Naive thymus-derived CD4-positive, alpha-beta T cell (primary cell): ENCODE measurements at regions not wholly inside any gene's neighbourhood (a gene's known extent, or its start where the extent isn't known, plus 50 kb on each side); places are given as distances from the start of the nearest gene placed in this dataset.
A peak's percentile ranks its signal among the peaks of the same experiment; 100 is the strongest.

Source experiments
- ATAC-seq: fragments of 150-1000 bp; cut with Tn5 transposase; 2 replicates; pipeline ENCODE4 v1.10.0; 2021; ENCODE audit warnings: mild to moderate bottlenecking, moderate library complexity
- CTCF ChIA-PET: fragments of 350-600 bp; sonication (Branson Sonifier 250); formaldehyde crosslinking; loops from one replicate; lab custom pipeline; 2021; ENCODE audit warnings: antibody characterized with exemption; lab: Charles Lee
- POLR2A ChIA-PET: fragments of 350-600 bp; sonication (Branson Sonifier 250); formaldehyde crosslinking; loops from one replicate; lab custom pipeline; 2021; ENCODE audit warnings: antibody characterized with exemption, inconsistent platforms; lab: Charles Lee
- DNase-seq, 9 donors: peaks; one replicate each; pipeline versions ENCODE4 v3.0.0 to v3.0.0-alpha.2; 2020 to 2022; ENCODE audit warnings: mixed read lengths in 1 of 9
- H3K27ac ChIP-seq: one replicate; pipeline ENCODE4 v1.7.0; 2013; ENCODE audit warnings: mild to moderate bottlenecking, low read depth, low read length, moderate library complexity
- H3K27me3 ChIP-seq, 2 donors: one replicate each; pipeline ENCODE4 v1.7.0; 2013; ENCODE audit warnings: low read length in 2 of 2, mild to moderate bottlenecking in 2 of 2, moderate library complexity in 2 of 2; ENCODE audit not compliant: control insufficient read depth in 2 of 2, insufficient read depth in 2 of 2
- H3K36me3 ChIP-seq, 3 experiments: 1 replicate in 2 of 3; 2 replicates in 1 of 3; pipeline ENCODE4 v1.7.0; 2013; ENCODE audit warnings: low read length in 3 of 3, mild to moderate bottlenecking in 3 of 3, moderate library complexity in 1 of 3; ENCODE audit not compliant: insufficient read depth in 3 of 3, control insufficient read depth in 2 of 3
- H3K4me1 ChIP-seq, 2 donors: one replicate each; pipeline ENCODE4 v1.7.0; 2013; ENCODE audit warnings: low read length in 2 of 2, mild to moderate bottlenecking in 2 of 2, moderate library complexity in 1 of 2; ENCODE audit not compliant: control insufficient read depth in 2 of 2, insufficient read depth in 2 of 2
- H3K4me3 ChIP-seq: 2 replicates; pipeline ENCODE4 v1.7.0; 2013; ENCODE audit warnings: mild to moderate bottlenecking, low read length
- H3K9me3 ChIP-seq, 3 experiments: 1 replicate in 2 of 3; 2 replicates in 1 of 3; pipeline ENCODE4 v1.7.0; 2013; ENCODE audit warnings: low read length in 3 of 3; ENCODE audit not compliant: control insufficient read depth in 2 of 3
- H3K27ac Mint-ChIP-seq, 9 donors: one replicate each; pipeline ENCODE4 v1.8.0; 2020 to 2022; ENCODE audit warnings: mixed read lengths in 9 of 9, mild to moderate bottlenecking in 8 of 9, moderate library complexity in 5 of 9, inconsistent platforms in 2 of 9
- H3K27me3 Mint-ChIP-seq, 5 donors: one replicate each; pipeline ENCODE4 v1.8.0; 2021 to 2022; ENCODE audit warnings: mixed read lengths in 5 of 5, mild to moderate bottlenecking in 1 of 5
- H3K36me3 Mint-ChIP-seq, 5 donors: one replicate each; pipeline ENCODE4 v1.8.0; 2020 to 2022; ENCODE audit warnings: mixed read lengths in 5 of 5, mild to moderate bottlenecking in 3 of 5, inconsistent platforms in 1 of 5
- H3K4me1 Mint-ChIP-seq, 7 donors: one replicate each; pipeline ENCODE4 v1.8.0; 2020 to 2022; ENCODE audit warnings: mixed read lengths in 7 of 7, mild to moderate bottlenecking in 3 of 7, inconsistent platforms in 1 of 7
- H3K4me3 Mint-ChIP-seq, 10 donors: one replicate each; pipeline ENCODE4 v1.8.0; 2020 to 2022; ENCODE audit warnings: mild to moderate bottlenecking in 10 of 10, mixed read lengths in 10 of 10, moderate library complexity in 6 of 10, inconsistent platforms in 2 of 10
- H3K9me3 Mint-ChIP-seq, 11 donors: one replicate each; pipeline ENCODE4 v1.8.0; 2020 to 2022; ENCODE audit warnings: mixed read lengths in 11 of 11, mild to moderate bottlenecking in 4 of 11, inconsistent platforms in 1 of 11, moderate library complexity in 1 of 11
- intact Hi-C, 2 donors: fragments of 100-400 bp; cut with micrococcal nuclease; formaldehyde crosslinking; loops; one replicate each; pipeline ENCODE4 v1.15.1; 2023

- no peaks in the 10 kb centered on the region for H3K9me3 ChIP-seq
- ATAC-seq (no peak), DNase-seq (no peak)
- intact Hi-C loops: no loop called here
- H3K4me3 ChIP-seq: no peak overlapping the region
- no peak overlapping the region for H3K27ac ChIP-seq
- H3K4me1 Mint-ChIP-seq: no peaks in the 10 kb centered on the region
- H3K36me3 ChIP-seq: no peaks in the 10 kb centered on the region
- H3K4me1 ChIP-seq: no peaks in the 10 kb centered on the region
- CTCF ChIA-PET: no interaction called here
- no peaks in the 10 kb centered on the region for H3K9me3 Mint-ChIP-seq
- no peaks in the 10 kb centered on the region for H3K36me3 Mint-ChIP-seq
- H3K27ac Mint-ChIP-seq: no peak overlapping the region
- POLR2A ChIA-PET: no interaction called here
- no peak overlapping the region for H3K4me3 Mint-ChIP-seq
- H3K27me3 ChIP-seq: no peaks in the 10 kb centered on the region
- H3K27me3 Mint-ChIP-seq: peaks cover 0 to 22% (median 0%) of the 10 kb centered on the region in 5 donors
Measured at GRCh38 chr6:169161572-169162167, 92.0 kb downstream of the THBS2 start.

- Mint-ChIP-seq H3K27me3 (peaks cover 0 to 27% (median 3%) of the 10 kb centered on the region in 5 donors), H3K9me3 (no peaks in the 10 kb centered on the region), H3K4me3 (no peak overlapping the region), H3K4me1 (no peaks in the 10 kb centered on the region), H3K27ac (no peak overlapping the region), H3K36me3 (no peaks in the 10 kb centered on the region)
- no peak for DNase-seq
- CTCF ChIA-PET: no interaction called here
- intact Hi-C loops: no loop called here
- no peaks in the 10 kb centered on the region for H3K9me3 ChIP-seq
- POLR2A ChIA-PET: no interaction called here
- H3K27ac ChIP-seq: no peak overlapping the region
- H3K4me1 ChIP-seq: no peaks in the 10 kb centered on the region
- H3K4me3 ChIP-seq: no peak overlapping the region
- no peaks in the 10 kb centered on the region for H3K27me3 ChIP-seq
- H3K36me3 ChIP-seq: no peaks in the 10 kb centered on the region
- ATAC-seq: no peak
Measured at GRCh38 chr6:169160855-169161560, 92.6 kb downstream of the THBS2 start.

GRCh38 chr6:169160091-169160854 is 93.4 kb downstream of the THBS2 start:
- Histone ChIP-seq H3K4me3 (no peak overlapping the region), H3K36me3 (no peaks in the 10 kb centered on the region), H3K4me1 (no peaks in the 10 kb centered on the region), H3K9me3 (no peaks in the 10 kb centered on the region), H3K27ac (no peak overlapping the region), H3K27me3 (no peaks in the 10 kb centered on the region)
- ATAC-seq (no peak), DNase-seq (no peak)
- H3K27ac Mint-ChIP-seq: peak overlapping the region in 1 of 9 donors; percentile 4
- intact Hi-C loops: no loop called here
- no peak overlapping the region for H3K4me3 Mint-ChIP-seq
- H3K4me1 Mint-ChIP-seq: no peaks in the 10 kb centered on the region
- ChIA-PET CTCF (interaction anchor here (0.5 kb wide), 1 partner anchor 370 kb away, joined by 3 read pairs; no protein-coding TSS in a partner anchor), POLR2A (no interaction called here)
- peaks cover 0 to 35% (median 10%) of the 10 kb centered on the region in 5 donors for H3K27me3 Mint-ChIP-seq
- peaks cover 0 to 1% (median 0%) of the 10 kb centered on the region in 5 donors for H3K36me3 Mint-ChIP-seq
- no peaks in the 10 kb centered on the region for H3K9me3 Mint-ChIP-seq

GRCh38 chr6:169159331-169159730 is 94.3 kb downstream of the THBS2 start:
- ATAC-seq (no peak), DNase-seq (no peak)
- ChIA-PET POLR2A (no interaction called here), CTCF (no interaction called here)
- Mint-ChIP-seq H3K36me3 (peaks cover 0 to 5% (median 0%) of the 10 kb centered on the region in 5 donors), H3K27me3 (peaks cover 0 to 39% (median 14%) of the 10 kb centered on the region in 5 donors), H3K9me3 (peaks cover 0 to 3% (median 0%) of the 10 kb centered on the region in 11 donors), H3K4me1 (no peaks in the 10 kb centered on the region), H3K4me3 (no peak overlapping the region), H3K27ac (no peak overlapping the region)
- intact Hi-C loops: no loop called here
- Histone ChIP-seq H3K27me3 (no peaks in the 10 kb centered on the region), H3K27ac (no peak overlapping the region), H3K4me3 (no peak overlapping the region), H3K4me1 (no peaks in the 10 kb centered on the region), H3K36me3 (no peaks in the 10 kb centered on the region), H3K9me3 (no peaks in the 10 kb centered on the region)

GRCh38 chr6:169158691-169159090 is 95.0 kb downstream of the THBS2 start:
- H3K9me3 Mint-ChIP-seq: peaks cover 0 to 3% (median 0%) of the 10 kb centered on the region in 11 donors
- H3K4me1 Mint-ChIP-seq: no peaks in the 10 kb centered on the region
- DNase-seq (no peak), ATAC-seq (no peak)
- H3K27me3 Mint-ChIP-seq: peaks cover 0 to 46% (median 14%) of the 10 kb centered on the region in 5 donors
- H3K4me3 ChIP-seq: no peak overlapping the region
- ChIA-PET CTCF (no interaction called here), POLR2A (no interaction called here)
- no peak overlapping the region for H3K27ac Mint-ChIP-seq
- no peaks in the 10 kb centered on the region for H3K36me3 ChIP-seq
- intact Hi-C loops: no loop called here
- H3K36me3 Mint-ChIP-seq: peaks cover 0 to 5% (median 0%) of the 10 kb centered on the region in 5 donors
- H3K4me3 Mint-ChIP-seq: no peak overlapping the region
- H3K27me3 ChIP-seq: no peaks in the 10 kb centered on the region
- H3K4me1 ChIP-seq: no peaks in the 10 kb centered on the region
- no peak overlapping the region for H3K27ac ChIP-seq
- H3K9me3 ChIP-seq: no peaks in the 10 kb centered on the region

- peaks cover 0 to 5% (median 0%) of the 10 kb centered on the region in 5 donors for H3K36me3 Mint-ChIP-seq
- ChIA-PET POLR2A (no interaction called here), CTCF (no interaction called here)
- Histone ChIP-seq H3K27me3 (no peaks in the 10 kb centered on the region), H3K36me3 (no peaks in the 10 kb centered on the region), H3K4me3 (no peak overlapping the region), H3K9me3 (no peaks in the 10 kb centered on the region), H3K27ac (no peak overlapping the region), H3K4me1 (no peaks in the 10 kb centered on the region)
- peaks cover 0 to 6% (median 0%) of the 10 kb centered on the region in 11 donors for H3K9me3 Mint-ChIP-seq
- peaks cover 0 to 50% (median 14%) of the 10 kb centered on the region in 5 donors for H3K27me3 Mint-ChIP-seq
- ATAC-seq (no peak), DNase-seq (no peak)
- intact Hi-C loops: no loop called here
- H3K4me3 Mint-ChIP-seq: no peak overlapping the region
- no peaks in the 10 kb centered on the region for H3K4me1 Mint-ChIP-seq
- no peak overlapping the region for H3K27ac Mint-ChIP-seq
Measured at GRCh38 chr6:169158174-169158573, 95.5 kb downstream of the THBS2 start.
